ENCODE measurements at regions not wholly inside any gene's neighbourhood (a gene's known extent, or its start where the extent isn't known, plus 50 kb on each side); places are given as distances from the start of the nearest gene placed in this dataset.

- Histone ChIP-seq H3K4me2 (ENCODE audit: low read length) (no peak overlapping the region), H3K27ac (ENCODE audit: low read depth, low read length, poor library complexity, severe bottlenecking) (no peak overlapping the region), H3K4me3 (ENCODE audit: low read depth, low read length, poor library complexity, severe bottlenecking) (no peak overlapping the region), H3K9me2 (ENCODE audit: insufficient read depth, low read length) (no peaks in the 10 kb centered on the region), H3K79me2 (ENCODE audit: insufficient read depth, low read depth, low read length) (no peaks in the 10 kb centered on the region), H3K9me3 (ENCODE audit: low read length) (no peaks in the 10 kb centered on the region), H2AFZ (ENCODE audit: low read length) (no peak overlapping the region), H3K36me3 (ENCODE audit: insufficient read depth, low read length) (no peaks in the 10 kb centered on the region), H3K4me1 (ENCODE audit: insufficient read depth, low read length, poor library complexity, severe bottlenecking) (no peaks in the 10 kb centered on the region), H4K20me1 (ENCODE audit: insufficient read depth, low read length) (no peaks in the 10 kb centered on the region)
- intact Hi-C loops (cut with micrococcal nuclease; ENCODE audit: unreplicated experiment): no loop called here
- no peak for TF ChIP-seq EZH2phosphoT487 (IDR thresholded peaks at IDR 0.05; ENCODE audit: borderline replicate concordance, low read depth, low read length)
- no peak for TF ChIP-seq CTCF (conservative IDR thresholded peaks at IDR 0.05; ENCODE audit: low read length)
- DNase-seq (ENCODE audit: low spot score): no peak
- BruUV-seq (replicated peaks): no TSS peak
- ChIA-PET CTCF (ENCODE audit: unreplicated experiment) (no interaction called here), POLR2A (no interaction called here)
Observed at GRCh38 chr5:133732536-133732935, 120.2 kb upstream of the FSTL4 start.

GRCh38 chr5:133731951-133732350 is 119.6 kb upstream of the FSTL4 start:
- H3K4me3 ChIP-seq (ENCODE audit: low read depth, low read length, poor library complexity, severe bottlenecking): no peak overlapping the region
- no peaks in the 10 kb centered on the region for H3K9me2 ChIP-seq (ENCODE audit: insufficient read depth, low read length)
- no peaks in the 10 kb centered on the region for H3K79me2 ChIP-seq (ENCODE audit: insufficient read depth, low read depth, low read length)
- no peak for TF ChIP-seq CTCF (conservative IDR thresholded peaks at IDR 0.05; ENCODE audit: low read length)
- TF ChIP-seq EZH2phosphoT487 (IDR thresholded peaks at IDR 0.05; ENCODE audit: borderline replicate concordance, low read depth, low read length): no peak
- CTCF ChIA-PET (ENCODE audit: unreplicated experiment): no interaction called here
- H3K36me3 ChIP-seq (ENCODE audit: insufficient read depth, low read length): no peaks in the 10 kb centered on the region
- H3K4me2 ChIP-seq (ENCODE audit: low read length): no peak overlapping the region
- H3K9me3 ChIP-seq (ENCODE audit: low read length): no peaks in the 10 kb centered on the region
- H3K27ac ChIP-seq (ENCODE audit: low read depth, low read length, poor library complexity, severe bottlenecking): no peak overlapping the region
- intact Hi-C loops (cut with micrococcal nuclease; ENCODE audit: unreplicated experiment): no loop called here
- POLR2A ChIA-PET: interaction anchor here (0.6 kb wide), 1 partner anchor 131 kb away, joined by 3 read pairs; no protein-coding TSS in a partner anchor
- H2AFZ ChIP-seq (ENCODE audit: low read length): no peak overlapping the region
- H4K20me1 ChIP-seq (ENCODE audit: insufficient read depth, low read length): no peaks in the 10 kb centered on the region
- no peaks in the 10 kb centered on the region for H3K4me1 ChIP-seq (ENCODE audit: insufficient read depth, low read length, poor library complexity, severe bottlenecking)
- DNase-seq (ENCODE audit: low spot score): no peak
- no TSS peak for BruUV-seq (replicated peaks)

- Histone ChIP-seq H3K4me2 (ENCODE audit: low read length) (no peak overlapping the region), H3K9me3 (ENCODE audit: low read length) (no peaks in the 10 kb centered on the region), H3K36me3 (ENCODE audit: insufficient read depth, low read length) (no peaks in the 10 kb centered on the region), H3K4me3 (ENCODE audit: low read depth, low read length, poor library complexity, severe bottlenecking) (no peak overlapping the region), H3K9me2 (ENCODE audit: insufficient read depth, low read length) (no peaks in the 10 kb centered on the region), H2AFZ (ENCODE audit: low read length) (no peak overlapping the region), H3K4me1 (ENCODE audit: insufficient read depth, low read length, poor library complexity, severe bottlenecking) (no peaks in the 10 kb centered on the region), H4K20me1 (ENCODE audit: insufficient read depth, low read length) (no peaks in the 10 kb centered on the region), H3K79me2 (ENCODE audit: insufficient read depth, low read depth, low read length) (no peaks in the 10 kb centered on the region), H3K27ac (ENCODE audit: low read depth, low read length, poor library complexity, severe bottlenecking) (no peak overlapping the region)
- ChIA-PET POLR2A (no interaction called here), CTCF (ENCODE audit: unreplicated experiment) (no interaction called here)
- TF ChIP-seq CTCF (conservative IDR thresholded peaks at IDR 0.05; ENCODE audit: low read length) (no peak), EZH2phosphoT487 (IDR thresholded peaks at IDR 0.05; ENCODE audit: borderline replicate concordance, low read depth, low read length) (no peak)
- BruUV-seq (replicated peaks): no TSS peak
- intact Hi-C loops (cut with micrococcal nuclease; ENCODE audit: unreplicated experiment): no loop called here
- DNase-seq (ENCODE audit: low spot score): no peak
Observed at GRCh38 chr5:133730866-133731265, 118.5 kb upstream of the FSTL4 start.

Measured in OCI-LY7 (cell line).